Thyroid gland (tissue), 4 donors: ENCODE measurements at regions not wholly inside any gene's neighbourhood (a gene's known extent, or its start where the extent isn't known, plus 50 kb on each side); places are given as distances from the start of the nearest gene placed in this dataset.

Source experiments
- DNase-seq, 2 donors: peaks; one replicate each; pipeline ENCODE4 v3.0.0-alpha.2; 2019
- H3K27ac ChIP-seq, 3 donors: fragments of 200-600 bp; sonication (generic); 1 replicate in 2 of 3; 2 replicates in 1 of 3; pipeline ENCODE4 v1.5.1; 2016 to 2019; ENCODE audit warnings: mild to moderate bottlenecking in 1 of 3, moderate library complexity in 1 of 3
- H3K27me3 ChIP-seq: fragments of 200-600 bp; sonication (generic); one replicate; pipeline ENCODE4 v1.5.1; 2019
- H3K36me3 ChIP-seq, 2 donors: fragments of 200-600 bp; sonication (generic); one replicate each; pipeline ENCODE4 v1.5.1; 2016 to 2019
- H3K4me1 ChIP-seq, 2 donors: fragments of 200-600 bp; sonication (generic); one replicate each; pipeline ENCODE4 v1.5.1; 2017 to 2019
- H3K4me3 ChIP-seq, 3 donors: fragments of 200-600 bp; sonication (generic); replicated peaks in 1 of 3; 1 replicate in 2 of 3; 2 replicates in 1 of 3; pipeline ENCODE4 v1.5.1; 2016; ENCODE audit warnings: mild to moderate bottlenecking in 1 of 3
- H3K9me3 ChIP-seq: fragments of 200-600 bp; sonication (generic); one replicate; pipeline ENCODE4 v1.5.1; 2017
- CTCF ChIP-seq, 6 experiments: fragments of 200-600 bp in 3 of 6; fragments of 450-650 bp in 3 of 6; sonication (generic) in 3 of 6; IDR thresholded peaks; one replicate each; pipeline ENCODE4 v1.5.1; 2016 to 2019; ENCODE audit warnings: antibody characterized with exemption in 6 of 6, mild to moderate bottlenecking in 2 of 6, inconsistent platforms in 1 of 6, moderate library complexity in 1 of 6
- POLR2A ChIP-seq, 2 donors: fragments of 450-650 bp; IDR thresholded peaks; one replicate each; pipeline ENCODE4 v1.6.1; 2017; ENCODE audit warnings: antibody characterized with exemption in 2 of 2, mild to moderate bottlenecking in 2 of 2, moderate library complexity in 1 of 2
- WGBS, 2 donors: methylation state at CpG; one replicate each; pipeline ENCODE4 v1.1.5; 2017; 5-methylcytosine and 5-hydroxymethylcytosine counted together
- intact Hi-C: fragments of 100-400 bp; cut with DNase I; formaldehyde crosslinking; loops from one replicate; pipeline ENCODE4 v1.15.1; 2023

- DNase-seq = no peak
- TF ChIP-seq POLR2A (IDR thresholded peaks at IDR 0.05) = no peak
- TF ChIP-seq CTCF (IDR thresholded peaks at IDR 0.05) = no peak
- Histone ChIP-seq H3K27me3 (no peaks in the 10 kb centered on the region), H3K4me1 (no peaks in the 10 kb centered on the region), H3K9me3 (no peaks in the 10 kb centered on the region), H3K36me3 (no peaks in the 10 kb centered on the region), H3K27ac (no peak overlapping the region), H3K4me3 (no peak overlapping the region)
- intact Hi-C loops = no loop called here
- 88 to 93% methylated on average over 9 of the region's 9 CpGs for WGBS, 2 donors
These were observed 105.3 kb upstream of the RTL1 start for GRCh38 chr14:101008631-101009336.

GRCh38 chr14:101009531-101009930, 106.0 kb upstream of the RTL1 start:
- H3K9me3 ChIP-seq = no peaks in the 10 kb centered on the region
- no peak for TF ChIP-seq POLR2A (IDR thresholded peaks at IDR 0.05)
- H3K4me1 ChIP-seq = no peaks in the 10 kb centered on the region
- DNase-seq = no peak
- no peak overlapping the region for H3K27ac ChIP-seq
- H3K4me3 ChIP-seq = no peak overlapping the region
- no peaks in the 10 kb centered on the region for H3K36me3 ChIP-seq
- no peaks in the 10 kb centered on the region for H3K27me3 ChIP-seq
- intact Hi-C loops = no loop called here
- 94 to 96% methylated on average over 5 of the region's 5 CpGs for WGBS, 2 donors

- Histone ChIP-seq H3K4me3 (no peak overlapping the region), H3K36me3 (no peaks in the 10 kb centered on the region), H3K27me3 (no peaks in the 10 kb centered on the region), H3K27ac (no peak overlapping the region), H3K9me3 (no peaks in the 10 kb centered on the region), H3K4me1 (no peaks in the 10 kb centered on the region)
- intact Hi-C loops = no loop called here
- TF ChIP-seq CTCF (IDR thresholded peaks at IDR 0.05) (no peak), POLR2A (IDR thresholded peaks at IDR 0.05) (no peak)
- 94% methylated on average over 6 of the region's 6 CpGs for WGBS, 2 donors
- DNase-seq = no peak
These were observed 106.8 kb upstream of the RTL1 start for GRCh38 chr14:101010293-101010692.

GRCh38 chr14:101010835-101011234, 107.3 kb upstream of the RTL1 start:
- Histone ChIP-seq H3K27me3 (no peaks in the 10 kb centered on the region), H3K27ac (no peak overlapping the region), H3K9me3 (no peaks in the 10 kb centered on the region), H3K4me1 (no peaks in the 10 kb centered on the region), H3K36me3 (no peaks in the 10 kb centered on the region), H3K4me3 (no peak overlapping the region)
- intact Hi-C loops = no loop called here
- no peak for DNase-seq
- WGBS, 2 donors = 90 to 92% methylated on average over 2 of the region's 2 CpGs
- TF ChIP-seq CTCF (IDR thresholded peaks at IDR 0.05) (no peak), POLR2A (IDR thresholded peaks at IDR 0.05) (no peak)

- Histone ChIP-seq H3K27me3 (no peaks in the 10 kb centered on the region), H3K36me3 (no peaks in the 10 kb centered on the region), H3K27ac (no peak overlapping the region), H3K9me3 (no peaks in the 10 kb centered on the region), H3K4me1 (no peaks in the 10 kb centered on the region), H3K4me3 (no peak overlapping the region)
- intact Hi-C loops = no loop called here
- 74 to 92% methylated on average over 1 of the region's 1 CpG for WGBS, 2 donors
- no peak for DNase-seq
- TF ChIP-seq CTCF (IDR thresholded peaks at IDR 0.05) (no peak), POLR2A (IDR thresholded peaks at IDR 0.05) (no peak)
These were observed 113.7 kb upstream of the RTL1 start for GRCh38 chr14:101017209-101017608.
